ENCODE measurements at regions not wholly inside any gene's neighbourhood (a gene's known extent, or its start where the extent isn't known, plus 50 kb on each side); places are given as distances from the start of the nearest gene placed in this dataset.

DNA sequence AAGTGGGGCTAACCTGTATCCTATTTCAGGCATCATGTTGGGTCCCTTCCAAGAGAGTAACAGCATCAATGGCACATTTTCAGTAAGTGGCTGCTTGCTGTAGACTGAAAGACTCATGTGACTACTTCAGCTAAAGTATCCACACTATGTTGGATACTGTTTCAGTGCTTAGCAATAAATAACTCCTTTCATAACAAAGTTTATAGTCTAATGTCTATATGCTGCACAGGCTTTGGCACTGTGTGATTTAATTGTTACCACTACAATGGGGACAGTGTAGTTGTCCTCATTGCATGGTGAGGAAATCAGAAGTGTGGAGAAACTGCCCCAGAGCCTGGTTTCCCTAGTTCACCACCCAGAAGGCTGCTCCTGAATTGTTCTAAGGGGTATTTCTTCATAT is 318.0 kb upstream of the PTCHD4 start:
- TF ChIP-seq EP300 (IDR thresholded peaks at IDR 0.05; ENCODE audit: borderline replicate concordance) (no peak), REST (IDR thresholded peaks at IDR 0.05; ENCODE audit: low read depth) (no peak), TAF1 (IDR thresholded peaks at IDR 0.05; ENCODE audit: low read depth) (no peak), CREB1 (IDR thresholded peaks at IDR 0.05; ENCODE audit: low read depth) (no peak), MAX (IDR thresholded peaks at IDR 0.05) (no peak), FOXM1 (IDR thresholded peaks at IDR 0.05; ENCODE audit: borderline replicate concordance, low read depth) (no peak), EGR1 (IDR thresholded peaks at IDR 0.05) (no peak), TEAD4 (IDR thresholded peaks at IDR 0.05) (no peak), CEBPB (IDR thresholded peaks at IDR 0.05) (no peak), NFIC (IDR thresholded peaks at IDR 0.05) (no peak), ZBTB7A (IDR thresholded peaks at IDR 0.05; ENCODE audit: low read depth) (no peak), YY1 (IDR thresholded peaks at IDR 0.05; ENCODE audit: low read depth) (no peak), TCF12 (IDR thresholded peaks at IDR 0.05; ENCODE audit: low read depth) (no peak), RAD21 (IDR thresholded peaks at IDR 0.05; ENCODE audit: low read depth) (no peak)
- TF ChIP-seq, protein P1, sequence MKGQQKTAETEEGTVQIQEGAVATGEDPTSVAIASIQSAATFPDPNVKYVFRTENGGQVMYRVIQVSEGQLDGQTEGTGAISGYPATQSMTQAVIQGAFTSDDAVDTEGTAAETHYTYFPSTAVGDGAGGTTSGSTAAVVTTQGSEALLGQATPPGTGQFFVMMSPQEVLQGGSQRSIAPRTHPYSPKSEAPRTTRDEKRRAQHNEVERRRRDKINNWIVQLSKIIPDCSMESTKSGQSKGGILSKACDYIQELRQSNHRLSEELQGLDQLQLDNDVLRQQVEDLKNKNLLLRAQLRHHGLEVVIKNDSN (IDR thresholded peaks at IDR 0.05): no peak

DNA sequence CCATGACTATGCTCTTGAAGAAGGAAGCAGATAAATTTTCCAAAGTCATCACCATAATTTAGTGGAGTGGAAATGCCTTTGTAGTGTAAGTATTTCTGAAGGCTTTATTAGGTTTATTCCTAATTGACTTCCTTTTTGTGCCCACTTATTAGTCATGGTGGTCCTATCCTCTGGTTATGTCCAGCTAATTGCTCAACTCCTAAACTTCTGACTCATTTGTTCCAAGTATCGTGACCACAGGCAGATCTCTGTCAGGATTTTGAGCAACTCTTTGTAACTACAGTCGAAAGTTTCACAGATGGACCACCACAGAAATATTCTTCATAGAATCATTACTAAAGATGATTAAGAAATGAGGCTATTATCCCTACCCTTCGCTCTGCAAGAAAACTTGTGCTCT is 315.6 kb upstream of the PTCHD4 start:
- TF ChIP-seq CREB1 (IDR thresholded peaks at IDR 0.05; ENCODE audit: low read depth): no peak
- TF ChIP-seq TCF12 (IDR thresholded peaks at IDR 0.05; ENCODE audit: low read depth): no peak
- no peak for TF ChIP-seq TAF1 (IDR thresholded peaks at IDR 0.05; ENCODE audit: low read depth)
- TF ChIP-seq, protein P1 (IDR thresholded peaks at IDR 0.05): no peak
- no peak for TF ChIP-seq EP300 (IDR thresholded peaks at IDR 0.05; ENCODE audit: borderline replicate concordance)
- no peak for TF ChIP-seq CEBPB (IDR thresholded peaks at IDR 0.05)
- TF ChIP-seq RAD21 (IDR thresholded peaks at IDR 0.05; ENCODE audit: low read depth): no peak
- TF ChIP-seq YY1 (IDR thresholded peaks at IDR 0.05; ENCODE audit: low read depth): no peak
- TF ChIP-seq NFIC (IDR thresholded peaks at IDR 0.05): no peak
- no peak for TF ChIP-seq FOXM1 (IDR thresholded peaks at IDR 0.05; ENCODE audit: borderline replicate concordance, low read depth)
- no peak for TF ChIP-seq REST (IDR thresholded peaks at IDR 0.05; ENCODE audit: low read depth)
- TF ChIP-seq EGR1 (IDR thresholded peaks at IDR 0.05): no peak
- TF ChIP-seq MAX (IDR thresholded peaks at IDR 0.05): no peak
- TF ChIP-seq TEAD4 (IDR thresholded peaks at IDR 0.05): no peak
- no peak for TF ChIP-seq ZBTB7A (IDR thresholded peaks at IDR 0.05; ENCODE audit: low read depth)

GRCh38 chr6:48423640-48424365 is 312.8 kb upstream of the PTCHD4 start:
- no peak for TF ChIP-seq MAX (IDR thresholded peaks at IDR 0.05)
- TF ChIP-seq EGR1 (IDR thresholded peaks at IDR 0.05): no peak
- no peak for TF ChIP-seq CEBPB (IDR thresholded peaks at IDR 0.05)
- no peak for TF ChIP-seq TCF12 (IDR thresholded peaks at IDR 0.05; ENCODE audit: low read depth)
- TF ChIP-seq YY1 (IDR thresholded peaks at IDR 0.05; ENCODE audit: low read depth): no peak
- no peak for TF ChIP-seq EP300 (IDR thresholded peaks at IDR 0.05; ENCODE audit: borderline replicate concordance)

- no peak for TF ChIP-seq REST (IDR thresholded peaks at IDR 0.05; ENCODE audit: low read depth)
- no peak for TF ChIP-seq YY1 (IDR thresholded peaks at IDR 0.05; ENCODE audit: low read depth)
- TF ChIP-seq FOXM1 (IDR thresholded peaks at IDR 0.05; ENCODE audit: borderline replicate concordance, low read depth): no peak
- TF ChIP-seq RAD21 (IDR thresholded peaks at IDR 0.05; ENCODE audit: low read depth): no peak
- TF ChIP-seq CREB1 (IDR thresholded peaks at IDR 0.05; ENCODE audit: low read depth): no peak
- TF ChIP-seq EGR1 (IDR thresholded peaks at IDR 0.05): no peak
- TF ChIP-seq EP300 (IDR thresholded peaks at IDR 0.05; ENCODE audit: borderline replicate concordance): no peak
- no peak for TF ChIP-seq TCF12 (IDR thresholded peaks at IDR 0.05; ENCODE audit: low read depth)
Observed at GRCh38 chr6:48419992-48420391, 309.0 kb upstream of the PTCHD4 start.

Data from Ishikawa (cell line).